Spleen (tissue), 11 donors: ENCODE measurements at regions not wholly inside any gene's neighbourhood (a gene's known extent, or its start where the extent isn't known, plus 50 kb on each side); places are given as distances from the start of the nearest gene placed in this dataset.

Experiments used
- DNase-seq: peaks from one replicate; pipeline ENCODE4 v3.0.0-alpha.2; 2020
- H3K27ac ChIP-seq, 8 donors: fragments of 200-600 bp; sonication (generic) in 7 of 8; 1 replicate in 4 of 8; 2 replicates in 4 of 8; pipeline versions ENCODE4 v1.5.0 to v1.8.0; 2016 to 2021; ENCODE audit warnings: inconsistent platforms in 4 of 8, mild to moderate bottlenecking in 4 of 8, moderate library complexity in 1 of 8
- H3K27me3 ChIP-seq, 7 donors: fragments of 200-600 bp; sonication (generic) in 6 of 7; replicated peaks in 1 of 7; 1 replicate in 4 of 7; 2 replicates in 3 of 7; pipeline versions ENCODE4 v1.5.0 to v1.8.0; 2016 to 2021; ENCODE audit warnings: inconsistent platforms in 3 of 7, mild to moderate bottlenecking in 1 of 7
- H3K36me3 ChIP-seq, 6 donors: fragments of 200-600 bp; sonication (generic) in 5 of 6; 1 replicate in 4 of 6; 2 replicates in 2 of 6; pipeline versions ENCODE4 v1.5.0 to v1.8.0; 2016 to 2021; ENCODE audit warnings: inconsistent platforms in 2 of 6
- H3K4me1 ChIP-seq, 6 donors: fragments of 200-600 bp; sonication (generic) in 5 of 6; 1 replicate in 3 of 6; 2 replicates in 3 of 6; pipeline versions ENCODE4 v1.5.0 to v1.8.0; 2016 to 2021; ENCODE audit warnings: inconsistent platforms in 3 of 6
- H3K4me3 ChIP-seq, 8 donors: fragments of 200-600 bp; sonication (generic) in 7 of 8; 1 replicate in 4 of 8; 2 replicates in 4 of 8; pipeline versions ENCODE4 v1.5.0 to v1.8.0; 2016 to 2021; ENCODE audit warnings: inconsistent platforms in 4 of 8, mild to moderate bottlenecking in 4 of 8, moderate library complexity in 2 of 8
- H3K9me3 ChIP-seq, 8 donors: fragments of 200-600 bp; sonication (generic) in 7 of 8; 1 replicate in 4 of 8; 2 replicates in 4 of 8; pipeline versions ENCODE4 v1.5.0 to v1.8.0; 2016 to 2021; ENCODE audit warnings: inconsistent platforms in 4 of 8
- POLR2A ChIP-seq, 3 donors: fragments of 450-650 bp; IDR thresholded peaks; one replicate each; pipeline ENCODE4 v1.5.1; 2017; ENCODE audit warnings: antibody characterized with exemption in 3 of 3, mild to moderate bottlenecking in 1 of 3
- POLR2AphosphoS5 ChIP-seq, 3 donors: sonication (generic); formaldehyde crosslinking; IDR thresholded peaks; one replicate each; pipeline ENCODE4 v1.5.1; 2017; ENCODE audit warnings: antibody characterized with exemption in 3 of 3
- WGBS, 5 donors: extraction: QIAGEN DNeasy Blood & Tissue Kit in 3 of 5; methylation state at CpG; one replicate each; pipeline versions ENCODE4 v1.1.5 to v1.1.7; 2013 to 2018; 5-methylcytosine and 5-hydroxymethylcytosine counted together
- intact Hi-C: fragments of 100-400 bp; cut with DNase I; formaldehyde crosslinking; loops from one replicate; pipeline ENCODE4 v1.15.0; 2023; ENCODE audit warnings: low total_unique reads
- TF ChIP-seq, protein P1 (sequence below), 11 experiments: fragments of 200-600 bp in 7 of 11; fragments of 450-650 bp in 4 of 11; sonication (generic) in 4 of 11; IDR thresholded peaks in 8 of 11; conservative IDR thresholded peaks in 3 of 11; 1 replicate in 7 of 11; 2 replicates in 4 of 11; pipeline versions ENCODE4 v1.4.0 to v1.8.0; 2016 to 2021; ENCODE audit warnings: antibody characterized with exemption in 11 of 11, inconsistent platforms in 4 of 11, mild to moderate bottlenecking in 1 of 11
- donor health status: healthy with polysubstance abuse.
- donor health status: DM: no; HTN: no; CAD: no; lungs with moderate emphysema.
- donor health status: DM: no; HTN: no; CAD: no.
- donor health status: Bipolar disorder and iron deficiency.
- donor health status: healthy.
- donor health status: DM: no; HTN: no; CAD: no.
- donor health status: DM: yes; HTN: yes; CAD: no.

DNA sequence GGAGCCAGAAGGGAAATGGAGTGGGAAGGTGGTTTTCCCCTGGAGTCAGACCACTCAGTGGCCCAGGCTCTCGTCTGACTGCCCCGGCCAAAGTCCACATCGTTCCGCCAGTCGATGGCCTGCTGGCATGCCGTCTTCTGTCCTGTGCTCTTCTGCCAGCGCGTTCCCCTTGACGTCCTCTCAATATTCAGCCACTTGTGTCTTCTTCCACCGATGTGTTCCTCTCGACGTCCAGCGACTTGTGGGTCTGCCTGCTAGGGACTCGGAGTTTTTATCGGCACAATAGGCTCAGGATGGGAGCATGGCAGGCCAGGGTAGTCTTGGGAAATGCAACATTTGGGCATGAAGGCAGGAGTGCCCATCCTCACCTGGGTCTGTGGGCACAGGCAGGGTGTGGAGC lies 542.5 kb upstream of the LMCD1 start:
- no peak for DNase-seq
- H3K9me3 ChIP-seq: no peaks in the 10 kb centered on the region
- TF ChIP-seq, protein P1, sequence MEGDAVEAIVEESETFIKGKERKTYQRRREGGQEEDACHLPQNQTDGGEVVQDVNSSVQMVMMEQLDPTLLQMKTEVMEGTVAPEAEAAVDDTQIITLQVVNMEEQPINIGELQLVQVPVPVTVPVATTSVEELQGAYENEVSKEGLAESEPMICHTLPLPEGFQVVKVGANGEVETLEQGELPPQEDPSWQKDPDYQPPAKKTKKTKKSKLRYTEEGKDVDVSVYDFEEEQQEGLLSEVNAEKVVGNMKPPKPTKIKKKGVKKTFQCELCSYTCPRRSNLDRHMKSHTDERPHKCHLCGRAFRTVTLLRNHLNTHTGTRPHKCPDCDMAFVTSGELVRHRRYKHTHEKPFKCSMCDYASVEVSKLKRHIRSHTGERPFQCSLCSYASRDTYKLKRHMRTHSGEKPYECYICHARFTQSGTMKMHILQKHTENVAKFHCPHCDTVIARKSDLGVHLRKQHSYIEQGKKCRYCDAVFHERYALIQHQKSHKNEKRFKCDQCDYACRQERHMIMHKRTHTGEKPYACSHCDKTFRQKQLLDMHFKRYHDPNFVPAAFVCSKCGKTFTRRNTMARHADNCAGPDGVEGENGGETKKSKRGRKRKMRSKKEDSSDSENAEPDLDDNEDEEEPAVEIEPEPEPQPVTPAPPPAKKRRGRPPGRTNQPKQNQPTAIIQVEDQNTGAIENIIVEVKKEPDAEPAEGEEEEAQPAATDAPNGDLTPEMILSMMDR (IDR thresholded peaks at IDR 0.05 in 8 of 11, conservative IDR thresholded peaks at IDR 0.05 in 3 of 11): no peak
- TF ChIP-seq POLR2AphosphoS5 (IDR thresholded peaks at IDR 0.05) (no peak), POLR2A (IDR thresholded peaks at IDR 0.05) (no peak)
- no peak overlapping the region for H3K4me3 ChIP-seq
- H3K27ac ChIP-seq: no peak overlapping the region
- 95 to 98% (median 95%) methylated on average over 15 of the region's 15 CpGs for whole genome bisulfite sequencing, 5 donors
- H3K27me3 ChIP-seq: no peaks in the 10 kb centered on the region
- intact Hi-C loops: no loop called here
- H3K36me3 ChIP-seq: no peaks in the 10 kb centered on the region
- no peaks in the 10 kb centered on the region for H3K4me1 ChIP-seq

DNA sequence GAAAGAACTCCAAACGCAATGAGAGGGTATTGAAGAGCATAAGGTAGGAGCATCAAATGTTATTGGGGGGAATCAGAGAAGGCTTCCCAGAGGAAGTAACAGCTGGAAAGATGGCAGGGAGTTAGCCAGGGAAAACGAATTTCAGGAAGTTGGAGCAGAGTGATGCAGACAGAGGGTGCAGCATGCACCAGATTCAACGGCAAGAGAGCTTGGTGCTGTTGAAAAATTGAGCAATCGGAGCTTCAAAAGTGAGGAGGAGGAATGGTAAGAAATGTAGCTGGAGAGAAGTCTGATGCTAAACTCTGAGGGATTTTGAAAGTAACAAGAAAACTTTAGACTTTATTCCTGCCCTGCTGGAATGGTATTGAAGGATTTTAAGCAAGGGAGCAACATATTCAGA lies 541.0 kb upstream of the LMCD1 start:
- no peak for DNase-seq
- WGBS, 5 donors: 65 to 70% (median 66%) methylated on average over 4 of the region's 4 CpGs
- TF ChIP-seq, protein P1 (IDR thresholded peaks at IDR 0.05 in 8 of 11, conservative IDR thresholded peaks at IDR 0.05 in 3 of 11): no peak
- TF ChIP-seq POLR2AphosphoS5 (IDR thresholded peaks at IDR 0.05) (no peak), POLR2A (IDR thresholded peaks at IDR 0.05) (no peak)
- no peak overlapping the region for H3K27ac ChIP-seq
- intact Hi-C loops: no loop called here
- no peaks in the 10 kb centered on the region for H3K9me3 ChIP-seq
- H3K4me3 ChIP-seq: no peak overlapping the region
- no peaks in the 10 kb centered on the region for H3K27me3 ChIP-seq
- no peaks in the 10 kb centered on the region for H3K36me3 ChIP-seq
- H3K4me1 ChIP-seq: no peaks in the 10 kb centered on the region

DNA sequence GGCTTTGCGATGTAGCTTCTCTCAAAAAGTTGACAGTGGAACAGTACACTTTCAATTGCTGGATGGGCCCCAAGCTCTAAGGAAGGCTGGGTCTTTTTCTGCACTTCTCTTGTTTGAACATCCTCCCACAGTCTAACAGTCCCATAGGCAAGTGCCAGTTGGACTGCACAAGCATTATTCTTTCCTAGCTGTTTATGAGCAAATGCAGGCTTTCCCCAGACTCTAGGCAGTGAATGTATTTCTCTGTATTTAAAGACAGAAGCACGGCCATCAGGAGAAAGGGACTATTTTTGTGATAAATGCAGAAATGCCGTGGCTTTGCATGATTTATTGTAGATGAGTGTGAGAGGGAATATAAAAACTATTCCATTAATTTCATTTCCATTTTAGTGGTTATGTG lies 539.3 kb upstream of the LMCD1 start:
- intact Hi-C loops: no loop called here
- no peak for DNase-seq
- H3K27me3 ChIP-seq: no peaks in the 10 kb centered on the region
- H3K36me3 ChIP-seq: no peaks in the 10 kb centered on the region
- no peaks in the 10 kb centered on the region for H3K9me3 ChIP-seq
- no peak for TF ChIP-seq POLR2A (IDR thresholded peaks at IDR 0.05)
- TF ChIP-seq, protein P1 (IDR thresholded peaks at IDR 0.05 in 8 of 11, conservative IDR thresholded peaks at IDR 0.05 in 3 of 11): no peak
- TF ChIP-seq POLR2AphosphoS5 (IDR thresholded peaks at IDR 0.05): no peak
- H3K27ac ChIP-seq: no peak overlapping the region
- WGBS, 5 donors: 34 to 76% (median 44%) methylated on average over 3 of the region's 3 CpGs
- no peak overlapping the region for H3K4me3 ChIP-seq
- no peaks in the 10 kb centered on the region for H3K4me1 ChIP-seq

DNA sequence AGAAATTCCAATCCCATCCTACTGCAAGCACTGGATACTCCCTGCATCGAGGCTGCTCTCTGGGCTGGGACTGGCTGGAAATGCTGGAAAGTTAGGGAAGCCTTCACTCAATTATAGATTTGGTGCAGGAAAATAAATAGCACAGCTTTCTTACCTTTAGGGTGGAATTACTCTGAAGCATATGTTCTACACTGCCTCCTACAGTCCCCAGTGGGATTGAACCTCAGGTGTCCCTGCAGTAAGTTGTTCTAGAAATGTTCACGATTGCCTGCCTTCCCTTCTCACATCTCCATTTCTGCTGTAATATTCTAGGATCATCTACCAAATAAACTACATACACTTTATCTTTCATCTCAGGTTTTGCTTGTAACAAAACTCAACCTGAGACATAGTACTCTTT lies 536.7 kb upstream of the LMCD1 start:
- intact Hi-C loops: no loop called here
- 68 to 81% (median 71%) methylated on average over 2 of the region's 2 CpGs for WGBS, 5 donors
- no peaks in the 10 kb centered on the region for H3K4me1 ChIP-seq
- H3K27me3 ChIP-seq: no peaks in the 10 kb centered on the region
- H3K9me3 ChIP-seq: no peaks in the 10 kb centered on the region
- TF ChIP-seq, protein P1 (IDR thresholded peaks at IDR 0.05 in 8 of 11, conservative IDR thresholded peaks at IDR 0.05 in 3 of 11): no peak
- TF ChIP-seq POLR2AphosphoS5 (IDR thresholded peaks at IDR 0.05) (no peak), POLR2A (IDR thresholded peaks at IDR 0.05) (no peak)
- H3K36me3 ChIP-seq: no peaks in the 10 kb centered on the region
- DNase-seq: no peak
- no peak overlapping the region for H3K4me3 ChIP-seq
- H3K27ac ChIP-seq: no peak overlapping the region
